Dermis blood vessel endothelial cell (primary cell): ENCODE measurements at regions not wholly inside any gene's neighbourhood (a gene's known extent, or its start where the extent isn't known, plus 50 kb on each side); places are given as distances from the start of the nearest gene placed in this dataset.
A peak's percentile ranks its signal among the peaks of the same experiment; 100 is the strongest.
"Not testable (repeated sequence)": the region's sequence is repeated elsewhere in the genome, so short reads cannot be mapped to it uniquely, and the experiment has no call there.

ENCODE experiments used
- DNase-seq: peaks from one replicate; pipeline ENCODE4 v3.0.0; 2010

DNA sequence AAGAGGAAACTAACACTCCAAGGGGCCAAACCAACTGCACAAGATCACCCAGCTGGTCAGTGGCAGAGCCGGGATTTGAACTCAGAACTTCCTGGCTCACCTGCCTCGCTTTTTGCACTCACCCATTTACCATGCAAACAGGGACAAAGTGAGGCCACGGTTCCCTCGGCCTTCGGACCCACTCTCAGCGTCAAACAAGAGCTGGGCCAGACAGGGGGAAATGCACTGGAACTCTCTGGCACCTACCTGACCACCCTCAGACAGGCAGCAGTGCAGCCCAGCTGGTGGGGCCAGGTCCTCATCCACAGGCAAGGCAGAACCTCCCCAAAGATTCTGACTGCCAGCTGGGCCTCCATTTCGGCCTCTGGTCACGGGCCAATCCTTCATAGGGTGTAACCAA lies 93.7 kb upstream of the SRSF6 start:
- no peak for DNase-seq

DNA sequence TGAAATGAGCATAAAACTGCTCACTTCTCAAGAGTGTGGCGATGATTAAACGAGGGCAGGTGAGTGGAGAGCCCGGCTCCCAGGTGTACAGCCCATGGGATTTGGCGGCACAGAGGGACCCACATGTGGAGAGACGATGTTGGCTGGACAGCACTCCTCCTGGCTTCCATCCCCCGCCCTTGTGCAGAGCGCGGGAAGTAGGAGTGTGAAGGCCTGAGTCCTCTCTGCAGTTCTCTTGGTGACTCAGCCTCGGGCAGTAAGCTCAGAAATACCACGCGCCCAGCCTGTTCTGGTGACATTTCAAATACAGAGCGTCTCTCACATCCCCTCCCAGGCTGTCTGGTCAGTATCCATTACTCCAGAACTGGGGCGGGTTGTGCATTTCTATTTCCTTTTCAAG lies 94.2 kb upstream of the SRSF6 start:
- no peak for DNase-seq

DNA sequence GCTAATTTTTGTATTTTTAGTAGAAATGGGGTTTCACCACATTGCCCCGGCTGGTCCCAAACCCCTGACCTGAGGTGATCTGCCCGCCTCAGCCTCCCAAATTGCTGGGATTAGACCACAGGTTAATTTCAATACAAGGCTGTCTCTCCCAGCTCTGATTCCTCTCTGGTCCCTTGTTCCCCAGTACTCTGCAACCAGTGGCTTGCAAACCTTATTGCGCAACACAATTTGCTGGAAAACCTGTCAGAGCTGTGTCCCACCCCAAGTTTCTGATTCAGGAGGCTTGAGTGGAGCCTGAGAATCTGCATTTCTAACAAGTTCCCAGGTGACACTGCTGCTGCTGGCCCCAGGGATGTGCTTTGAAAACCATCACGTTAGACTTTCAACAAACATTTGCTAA lies 96.2 kb upstream of the SRSF6 start:
- no peak for DNase-seq

DNA sequence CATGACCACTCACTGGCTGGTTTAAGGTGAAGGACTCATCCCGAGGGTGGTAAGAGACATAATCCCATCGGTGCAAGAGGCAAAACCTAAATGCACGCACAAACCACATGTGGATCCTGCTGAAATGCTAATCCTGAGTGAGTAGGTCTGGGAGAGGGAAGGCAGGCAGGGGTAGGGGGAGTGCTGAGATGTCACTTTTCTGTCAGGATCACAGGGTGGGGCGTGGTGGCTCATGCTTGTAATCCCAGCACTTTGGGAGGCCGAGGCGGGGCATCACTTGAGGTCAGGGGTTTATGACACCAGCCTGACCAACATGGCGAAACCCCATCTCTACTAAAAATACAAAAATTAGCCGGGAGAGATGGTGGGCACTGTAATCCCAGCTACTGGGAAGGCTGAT lies 97.7 kb upstream of the SRSF6 start:
- no peak for DNase-seq

DNA sequence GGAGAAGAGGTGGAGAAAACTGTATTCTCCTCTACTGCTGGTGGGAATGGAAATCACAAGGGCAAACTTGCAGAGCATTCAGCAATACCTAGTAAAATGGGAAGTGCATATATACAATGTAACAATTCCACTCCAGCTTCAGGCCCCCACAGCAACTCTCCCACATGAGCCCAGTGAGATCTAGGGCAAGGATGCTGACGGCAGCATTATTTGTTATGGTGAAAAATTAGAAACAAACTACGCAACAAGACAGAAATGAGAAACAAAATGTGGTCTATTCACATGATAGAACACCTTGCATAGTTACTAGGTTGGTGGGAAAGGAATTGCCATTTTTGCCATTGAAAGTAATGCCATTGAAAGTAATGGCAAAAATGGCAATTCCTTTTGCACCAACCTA lies 98.9 kb upstream of the SRSF6 start:
- no peak for DNase-seq

DNA sequence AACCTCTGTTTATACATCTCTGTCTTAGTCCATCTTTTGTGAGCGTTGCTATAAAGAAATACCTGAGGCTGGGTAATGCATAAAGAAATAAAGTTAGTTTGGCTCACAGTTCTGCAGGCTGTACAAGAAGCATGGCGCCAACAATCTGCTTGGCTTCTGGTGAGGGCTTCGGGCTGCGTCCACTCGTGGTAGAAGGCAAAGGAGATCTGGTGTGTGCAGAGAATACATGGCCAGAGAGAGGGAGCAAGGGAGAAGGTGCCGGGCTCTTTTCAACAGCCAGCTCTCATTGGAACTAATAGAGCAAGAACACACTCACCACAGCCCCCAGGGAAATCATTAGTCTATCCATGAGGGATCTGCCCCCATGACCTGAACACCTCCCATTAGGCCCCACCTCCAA lies 100.3 kb upstream of the SRSF6 start:
- DNase-seq: no peak

DNA sequence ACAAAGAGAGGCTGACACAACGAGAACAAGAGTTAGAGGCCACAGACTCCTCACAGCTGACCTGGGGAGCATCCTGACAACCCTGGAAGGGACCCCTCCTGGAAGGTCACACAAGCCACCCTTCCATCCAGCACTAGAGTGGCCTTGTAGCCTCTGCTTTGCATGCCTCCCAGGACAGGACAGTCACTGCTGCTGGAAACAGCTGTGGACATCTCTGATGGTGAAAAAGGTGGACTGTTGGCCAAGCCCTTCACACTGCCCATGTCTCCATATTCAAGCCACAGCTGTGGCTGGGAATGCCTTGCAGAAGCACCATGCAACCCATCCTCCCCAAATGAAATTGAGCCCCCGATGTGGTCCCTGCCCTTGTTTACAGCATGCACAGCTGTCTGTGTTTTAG lies 102.1 kb upstream of the SRSF6 start:
- DNase-seq: no peak

DNA sequence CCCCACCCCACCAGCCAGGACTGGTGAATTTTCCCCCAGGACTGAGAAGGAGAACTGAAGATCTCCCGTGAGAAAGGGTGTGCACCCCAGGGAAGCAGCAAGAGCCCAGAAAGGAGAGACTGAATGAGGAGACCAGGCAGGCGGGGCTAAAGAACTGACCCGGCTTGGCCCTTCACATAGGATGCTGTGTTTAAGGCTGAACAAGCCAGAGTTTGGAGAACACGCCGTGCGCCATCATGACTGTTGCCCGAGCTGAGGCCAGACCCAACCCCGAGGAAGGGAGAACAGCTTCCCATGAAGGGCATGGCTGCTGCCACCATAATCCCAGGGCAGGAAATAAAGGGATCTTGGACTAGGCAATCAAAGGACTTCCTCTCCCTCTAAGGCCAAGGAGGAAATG lies 104.7 kb upstream of the SRSF6 start:
- DNase-seq: no peak

DNA sequence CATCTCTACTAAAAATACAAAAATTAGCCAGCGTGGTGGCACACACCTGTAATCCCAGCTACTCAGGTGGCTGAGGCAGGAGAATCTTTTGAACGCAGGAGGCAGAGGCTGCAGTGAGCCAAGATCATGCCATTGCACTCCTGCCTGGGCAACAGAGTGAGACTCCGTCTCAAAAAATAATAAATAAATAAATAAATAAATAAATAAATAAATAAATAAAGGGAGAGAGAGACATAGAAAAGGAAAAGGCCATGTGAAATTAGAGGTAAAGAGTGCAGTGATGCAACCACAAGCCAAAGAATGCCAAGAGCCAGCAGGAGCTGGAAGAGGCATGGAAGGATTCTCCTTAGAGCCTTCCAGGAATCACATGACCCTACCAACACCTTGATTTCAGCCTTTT lies 107.0 kb upstream of the SRSF6 start:
- DNase-seq: not testable (repeated sequence)

DNA sequence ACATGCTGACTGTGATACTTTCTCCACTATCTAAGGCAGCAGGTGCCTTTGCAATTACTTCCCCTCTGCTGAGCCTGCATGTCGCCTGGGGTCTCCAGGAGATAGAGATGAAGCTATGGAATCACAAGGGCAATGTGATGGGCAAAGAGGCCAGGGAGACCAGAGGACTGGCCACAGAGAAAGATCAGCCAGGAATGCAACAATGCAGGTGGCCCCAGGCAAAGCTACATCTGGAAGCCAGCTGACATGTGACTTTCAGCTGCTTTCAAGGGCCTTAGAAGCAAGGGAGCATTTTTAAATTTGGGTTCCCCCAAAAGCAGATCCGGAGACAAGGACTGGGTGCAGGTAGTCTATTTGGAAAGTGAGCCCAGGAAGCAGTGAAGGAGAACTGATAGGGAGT lies 107.9 kb upstream of the SRSF6 start:
- no peak for DNase-seq

DNA sequence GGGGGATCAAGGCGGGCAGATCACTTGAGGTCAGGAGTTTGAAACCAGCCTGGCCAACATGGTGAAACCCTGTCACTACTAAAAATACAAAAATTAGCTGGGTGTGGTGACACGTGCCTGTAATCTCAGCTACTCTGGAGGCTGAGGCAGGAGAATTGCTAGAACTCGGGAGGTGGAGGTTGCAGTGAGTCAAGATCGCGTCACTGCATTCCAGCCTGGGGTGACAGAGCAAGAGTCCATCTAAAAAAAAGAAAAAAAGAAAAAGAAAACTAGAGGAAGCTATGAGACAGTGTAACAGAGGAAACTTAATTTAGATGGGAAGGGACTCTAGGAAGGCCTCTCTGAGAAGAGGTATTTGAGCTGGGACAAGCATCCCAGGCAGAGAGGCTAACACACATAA lies 109.9 kb upstream of the SRSF6 start:
- not testable (repeated sequence) for DNase-seq

DNA sequence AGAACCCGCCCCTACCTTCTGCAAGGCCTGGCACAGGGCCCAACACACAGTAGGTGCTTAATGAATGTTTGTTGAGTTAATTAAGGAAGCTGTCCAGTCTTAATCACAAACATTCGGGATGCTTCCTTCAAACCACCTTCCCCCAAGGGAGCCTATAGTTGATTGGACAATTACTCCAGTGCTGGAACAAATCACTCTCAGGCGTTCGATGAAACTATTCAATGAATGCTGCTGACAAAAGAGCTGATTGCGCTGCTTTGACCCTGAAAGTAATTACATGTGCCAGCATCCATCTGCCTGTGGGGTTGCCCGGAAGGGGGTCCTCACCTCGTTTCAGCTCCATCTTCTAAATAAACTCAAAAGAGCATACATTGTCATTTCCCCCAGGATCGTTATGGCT lies 112.0 kb upstream of the SRSF6 start:
- DNase-seq: no peak

DNA sequence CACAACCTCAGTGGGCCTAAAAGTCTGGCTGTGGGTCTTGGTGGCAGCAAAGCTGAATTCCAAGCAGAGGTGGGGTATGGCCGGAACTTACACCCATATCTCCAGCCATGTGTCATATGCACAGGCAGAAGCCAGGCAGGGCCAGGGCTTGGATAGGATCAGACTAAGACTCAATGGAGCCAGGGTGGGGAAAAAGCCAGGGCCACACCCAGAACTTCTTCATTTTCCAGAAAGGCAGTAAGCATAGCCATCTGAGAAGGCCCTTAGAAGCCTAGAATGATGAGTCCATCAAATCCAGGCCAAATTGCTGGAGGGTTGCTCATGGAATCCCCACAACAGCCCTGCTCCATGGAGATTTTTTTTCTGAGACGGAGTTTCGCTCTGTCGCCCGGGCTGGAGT lies 116.2 kb upstream of the SRSF6 start:
- DNase-seq: no peak

DNA sequence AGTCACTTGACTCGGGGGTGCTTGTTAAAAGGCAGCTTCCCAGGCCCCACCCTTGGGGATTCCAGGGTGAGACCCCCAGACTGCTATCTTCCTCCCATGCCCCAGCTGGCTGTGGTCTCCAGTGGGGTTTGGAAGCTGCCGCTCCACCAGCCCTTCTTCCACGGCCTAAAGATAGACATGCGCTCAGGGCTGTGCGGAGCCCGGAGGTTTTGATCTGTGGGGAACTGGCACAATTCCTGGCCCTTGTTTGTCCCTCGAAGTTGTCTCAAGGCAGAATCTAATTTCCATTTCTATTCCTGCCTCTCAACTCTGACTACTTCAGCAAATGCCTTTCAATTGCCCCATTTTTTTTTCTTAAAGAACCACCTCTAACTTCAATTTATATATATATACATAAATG lies 120.7 kb upstream of the SRSF6 start:
- DNase-seq: no peak

DNA sequence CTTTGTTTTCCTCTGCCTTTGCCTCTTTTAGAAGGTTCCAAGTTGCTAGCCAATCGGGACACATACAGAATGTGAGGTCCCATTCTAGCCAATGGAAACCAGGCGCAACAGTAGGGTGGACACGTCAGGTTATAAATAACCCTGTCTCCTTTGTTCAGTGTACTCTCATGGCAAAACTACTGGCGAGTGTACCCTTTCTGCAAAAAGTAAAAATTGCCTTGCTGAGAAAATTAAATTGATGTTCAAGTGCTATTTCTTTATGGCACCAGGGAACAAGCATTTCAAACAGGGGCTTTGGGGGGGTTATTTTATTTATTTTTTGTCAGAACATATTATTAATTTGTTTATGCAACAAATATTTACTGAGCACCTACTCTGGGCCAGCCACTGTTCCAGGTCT lies 123.6 kb upstream of the SRSF6 start:
- DNase-seq: no peak

DNA sequence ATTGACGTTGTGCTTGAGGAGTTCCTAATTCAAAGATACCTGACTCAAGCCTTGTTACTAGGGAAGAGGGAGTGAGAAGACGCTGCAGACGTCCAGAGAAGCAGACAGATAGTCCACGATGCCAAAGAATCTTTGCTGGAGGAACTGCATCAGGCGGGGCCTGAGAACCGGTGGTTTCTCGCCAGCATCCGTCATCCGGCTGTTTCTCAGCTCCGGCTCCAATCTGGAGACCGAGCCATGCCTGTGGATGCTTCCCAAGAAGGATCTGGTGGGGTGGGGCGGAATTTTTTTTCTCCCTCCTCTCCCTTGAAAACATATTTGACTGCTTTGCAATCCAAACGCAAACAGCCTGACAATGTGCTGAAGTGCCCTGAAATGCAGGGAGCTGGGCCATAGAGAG lies 125.8 kb upstream of the SRSF6 start:
- no peak for DNase-seq

DNA sequence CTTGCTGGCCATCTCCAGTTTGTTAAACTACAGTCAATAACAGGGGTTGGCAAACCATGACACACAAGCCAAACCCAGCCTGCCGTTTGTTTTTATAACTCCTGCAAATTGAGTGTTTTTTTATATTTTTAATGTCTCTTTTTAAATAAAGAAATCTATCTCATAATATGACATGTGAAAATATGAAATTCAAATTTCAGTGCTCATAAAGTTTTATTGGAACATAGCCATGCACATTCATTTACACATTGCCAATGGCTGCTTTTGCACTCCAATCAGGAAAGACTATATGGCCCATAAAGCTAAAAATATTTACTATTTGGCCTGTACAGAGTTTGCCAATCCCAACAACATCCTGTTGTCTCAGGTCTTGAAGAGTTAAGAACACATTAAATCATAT lies 129.0 kb upstream of the SRSF6 start:
- DNase-seq: no peak

DNA sequence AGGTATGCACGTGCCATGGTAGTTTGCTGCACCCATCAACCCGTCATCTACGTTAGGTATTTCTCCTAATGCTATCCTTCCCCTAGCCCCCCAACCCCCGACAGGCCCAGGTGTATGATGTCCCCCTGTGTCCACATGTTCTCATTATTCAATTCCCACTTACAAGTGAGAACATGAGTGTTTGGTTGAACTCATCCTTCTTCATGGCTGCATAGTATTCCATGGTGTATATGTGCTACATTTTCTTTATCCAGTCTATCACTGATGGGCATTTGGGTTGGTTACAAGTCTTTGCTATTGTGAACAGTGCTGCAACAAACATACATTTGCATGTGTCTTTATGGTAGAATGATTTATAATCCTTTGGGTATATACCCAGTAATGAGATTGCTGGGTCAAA lies 130.5 kb upstream of the SRSF6 start:
- not testable (repeated sequence) for DNase-seq

DNA sequence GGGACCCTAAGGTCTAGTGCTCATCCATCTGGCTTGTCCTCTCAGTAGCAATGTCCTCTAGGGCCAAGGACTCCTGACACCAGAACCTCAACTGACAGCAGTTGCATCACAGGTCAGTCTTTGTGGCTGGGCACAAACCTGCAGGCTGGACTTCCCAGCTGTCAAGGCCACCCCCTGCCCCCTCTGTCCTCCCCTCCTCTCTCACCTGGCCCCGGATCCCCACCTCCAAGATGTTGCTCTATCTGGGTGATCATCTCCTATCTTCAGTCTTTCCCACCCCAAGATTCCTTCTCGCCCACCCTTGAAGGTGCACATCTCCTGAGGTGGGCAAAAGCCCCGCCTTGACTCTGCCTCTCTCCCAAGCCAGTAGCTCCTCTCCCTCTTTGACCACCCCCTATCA lies 131.8 kb upstream of the SRSF6 start:
- DNase-seq: no peak

DNA sequence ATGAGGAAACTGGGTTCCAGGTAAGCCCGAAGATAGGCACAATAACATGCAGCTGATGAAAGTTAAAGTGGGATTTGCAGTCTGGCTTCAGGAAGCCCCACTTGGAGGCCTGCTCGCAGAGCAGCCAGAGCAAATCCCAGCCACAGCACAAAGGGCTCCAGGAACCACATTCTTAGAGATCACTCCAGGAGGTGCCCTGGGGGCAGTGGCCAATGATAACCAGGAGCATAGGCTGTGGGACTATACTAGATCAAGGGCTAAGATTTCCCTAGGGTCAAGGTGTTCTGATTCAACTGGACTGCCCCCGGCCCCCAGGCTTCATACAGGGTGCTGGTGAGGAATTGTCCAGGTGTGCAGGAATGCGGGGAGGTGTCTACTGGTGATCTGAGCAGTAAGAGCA lies 133.9 kb upstream of the PTPRT start:
- no peak for DNase-seq

DNA sequence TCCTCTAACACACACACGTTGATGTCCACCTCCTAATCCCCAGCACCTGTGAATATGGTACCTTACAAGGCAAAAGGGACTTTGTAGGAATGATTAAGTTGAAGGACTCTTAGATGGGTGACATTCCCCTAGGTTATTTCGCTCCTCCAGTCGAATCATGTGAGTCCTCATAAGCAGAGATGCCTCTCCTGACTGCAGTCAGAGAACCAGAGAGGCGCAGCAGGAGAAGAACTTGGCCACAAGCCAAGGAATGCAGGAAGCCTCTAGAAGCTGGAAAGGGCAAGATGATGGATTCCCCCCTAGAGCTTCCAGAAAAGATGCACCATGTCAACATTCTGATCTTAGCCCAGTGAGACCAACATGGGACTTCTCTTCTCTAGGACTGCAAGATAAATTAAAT lies 133.1 kb upstream of the PTPRT start:
- peak; percentile 5 for DNase-seq

DNA sequence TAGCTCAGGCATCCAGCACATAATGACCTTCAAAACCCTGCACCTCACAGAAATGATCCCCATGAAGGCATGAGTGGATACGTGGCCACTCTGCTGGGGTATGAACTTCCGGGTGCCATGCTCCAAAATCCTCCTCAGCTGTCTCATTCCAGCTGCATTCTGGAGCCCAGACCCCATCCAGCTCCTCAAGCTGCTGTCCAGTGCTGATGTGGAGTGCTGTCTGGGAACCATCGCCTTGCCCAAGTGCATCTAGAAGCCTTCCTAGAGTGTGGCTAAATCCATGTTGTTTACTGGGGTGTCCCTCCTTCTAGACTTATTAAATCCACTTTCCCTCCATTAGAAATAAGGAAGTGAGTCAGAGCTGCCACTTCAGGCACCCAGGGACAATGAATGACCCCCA lies 130.8 kb upstream of the PTPRT start:
- no peak for DNase-seq

DNA sequence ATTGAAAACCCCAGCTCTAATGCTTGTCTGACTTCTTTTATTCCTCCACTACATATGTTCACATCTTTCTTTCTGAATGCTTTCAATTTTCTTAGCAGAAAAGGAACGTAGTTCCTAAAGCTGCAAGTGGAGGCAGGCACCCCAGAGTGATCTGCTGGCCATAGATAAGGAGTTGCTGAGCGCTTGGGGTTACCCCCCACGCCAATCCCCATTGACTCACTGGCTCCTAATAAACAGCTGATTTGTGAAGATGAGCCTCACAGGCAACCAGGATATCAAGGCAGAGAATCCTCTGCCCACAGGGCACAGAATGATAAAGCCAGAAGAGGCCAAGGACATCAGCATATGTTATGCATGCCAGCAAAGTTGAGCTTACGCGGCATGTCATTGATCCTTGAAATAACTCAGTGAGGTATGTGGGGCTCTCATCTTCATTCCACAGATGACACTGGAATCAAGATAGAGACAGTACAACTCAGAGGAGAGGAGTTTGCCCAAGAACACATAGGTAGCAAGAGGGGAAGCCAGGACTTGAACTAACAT lies 129.1 kb upstream of the PTPRT start:
- DNase-seq: no peak

DNA sequence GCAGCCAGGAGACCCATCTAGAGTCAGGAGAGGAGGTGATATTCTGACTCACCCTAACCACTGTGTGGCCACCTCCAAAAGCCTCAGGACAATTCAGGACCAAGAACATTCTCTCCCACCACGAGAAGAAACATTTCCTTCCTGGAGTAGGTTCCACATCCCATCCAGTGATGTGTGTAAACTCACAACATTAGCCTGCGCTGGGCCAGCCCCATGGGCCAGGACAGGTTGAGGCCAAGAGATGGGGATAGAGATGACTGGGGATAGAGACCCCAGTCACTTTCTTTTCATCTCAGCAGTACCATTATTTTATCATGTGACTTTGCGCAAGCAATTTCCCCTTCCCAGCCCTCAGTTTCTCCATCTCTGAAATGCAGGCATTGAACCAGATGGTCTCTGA lies 126.6 kb upstream of the PTPRT start:
- DNase-seq: no peak

DNA sequence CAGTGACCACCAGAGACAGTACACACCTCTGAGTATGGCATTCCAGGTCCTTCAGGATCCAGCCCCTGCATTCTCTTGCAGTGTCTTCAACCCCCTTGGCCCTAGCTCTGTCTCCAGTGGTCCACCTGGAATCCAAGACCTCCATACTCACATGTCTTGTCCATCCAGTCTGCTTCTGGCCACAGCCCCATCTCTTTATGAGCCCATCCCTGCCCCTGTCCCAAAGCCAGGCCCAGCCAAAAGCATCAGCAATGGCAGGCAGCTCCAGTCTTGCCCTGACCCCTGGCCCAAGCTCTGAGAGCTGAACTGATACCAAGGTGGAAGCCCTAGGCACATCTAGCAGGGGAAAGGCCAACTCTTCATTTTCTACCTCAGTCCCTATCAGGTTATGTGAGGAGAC lies 119.6 kb upstream of the PTPRT start:
- no peak for DNase-seq

DNA sequence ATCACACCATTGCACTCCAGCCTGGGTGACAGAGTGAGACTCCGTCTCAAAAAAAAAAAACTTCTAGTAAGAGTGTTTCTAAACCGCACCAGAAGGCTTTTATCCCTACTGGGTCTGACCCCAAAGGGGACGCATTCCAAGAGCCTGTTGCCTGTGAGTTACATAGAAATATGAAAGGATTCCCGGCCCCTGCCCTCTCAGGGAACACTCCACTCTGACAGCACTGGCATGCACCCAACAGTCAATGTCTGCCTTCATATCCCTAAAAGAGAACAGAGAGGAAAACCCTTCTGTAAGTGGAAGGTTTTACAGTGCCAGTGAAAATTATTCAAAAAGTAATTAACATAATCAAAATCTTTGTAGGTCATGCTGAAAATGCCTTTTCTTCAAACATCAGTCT lies 117.1 kb upstream of the PTPRT start:
- no peak for DNase-seq
